ENCODE measurements at regions not wholly inside any gene's neighbourhood (a gene's known extent, or its start where the extent isn't known, plus 50 kb on each side); places are given as distances from the start of the nearest gene placed in this dataset.

- no peak overlapping the region for H3K4me3 ChIP-seq (ENCODE audit: low read depth, low read length)
These were observed 136.3 kb downstream of the FOXD1 start for GRCh38 chr5:73312146-73312871.

GRCh38 chr5:73311291-73312110 is 137.1 kb downstream of the FOXD1 start:
- peak overlapping the region; percentile 10 for H3K4me3 ChIP-seq (ENCODE audit: low read depth, low read length)

GRCh38 chr5:73307645-73308355 is 134.8 kb downstream of the TMEM174 start:
- no peak overlapping the region for H3K4me3 ChIP-seq (ENCODE audit: low read depth, low read length)

- no peak overlapping the region for H3K4me3 ChIP-seq (ENCODE audit: low read depth, low read length)
These were observed 133.8 kb downstream of the TMEM174 start for GRCh38 chr5:73306741-73307275.

GRCh38 chr5:73306078-73306719 is 133.2 kb downstream of the TMEM174 start:
- H3K4me3 ChIP-seq (ENCODE audit: low read depth, low read length) = no peak overlapping the region

- H3K4me3 ChIP-seq (ENCODE audit: low read depth, low read length) = no peak overlapping the region
These were observed 132.4 kb downstream of the TMEM174 start for GRCh38 chr5:73305386-73305785.

GRCh38 chr5:73304381-73304780 is 131.4 kb downstream of the TMEM174 start:
- H3K4me3 ChIP-seq (ENCODE audit: low read depth, low read length) = no peak overlapping the region

- H3K4me3 ChIP-seq (ENCODE audit: low read depth, low read length) = peak overlapping the region; percentile 62
These were observed 130.4 kb downstream of the TMEM174 start for GRCh38 chr5:73303148-73304079.

- no peak overlapping the region for H3K4me3 ChIP-seq (ENCODE audit: low read depth, low read length)
These were observed 129.8 kb downstream of the TMEM174 start for GRCh38 chr5:73302797-73303147.

- H3K4me3 ChIP-seq (ENCODE audit: low read depth, low read length) = no peak overlapping the region
These were observed 128.4 kb downstream of the TMEM174 start for GRCh38 chr5:73301208-73301901.

GRCh38 chr5:73300337-73301207 is 127.6 kb downstream of the TMEM174 start:
- no peak overlapping the region for H3K4me3 ChIP-seq (ENCODE audit: low read depth, low read length)

- no peak overlapping the region for H3K4me3 ChIP-seq (ENCODE audit: low read depth, low read length)
These were observed 126.8 kb downstream of the TMEM174 start for GRCh38 chr5:73299665-73300336.

- no peak overlapping the region for H3K4me3 ChIP-seq (ENCODE audit: low read depth, low read length)
These were observed 126.0 kb downstream of the TMEM174 start for GRCh38 chr5:73298772-73299630.

- H3K4me3 ChIP-seq (ENCODE audit: low read depth, low read length) = no peak overlapping the region
These were observed 125.3 kb downstream of the TMEM174 start for GRCh38 chr5:73298251-73298771.

GRCh38 chr5:73297430-73297829 is 124.4 kb downstream of the TMEM174 start:
- H3K4me3 ChIP-seq (ENCODE audit: low read depth, low read length) = no peak overlapping the region

- no peak overlapping the region for H3K4me3 ChIP-seq (ENCODE audit: low read depth, low read length)
These were observed 123.8 kb downstream of the TMEM174 start for GRCh38 chr5:73296772-73297171.

GRCh38 chr5:73295921-73296320 is 122.9 kb downstream of the TMEM174 start:
- H3K4me3 ChIP-seq (ENCODE audit: low read depth, low read length) = no peak overlapping the region

Measured in iPS-11a (cell line).